ENCODE measurements at regions not wholly inside any gene's neighbourhood (a gene's known extent, or its start where the extent isn't known, plus 50 kb on each side); places are given as distances from the start of the nearest gene placed in this dataset.

DNA sequence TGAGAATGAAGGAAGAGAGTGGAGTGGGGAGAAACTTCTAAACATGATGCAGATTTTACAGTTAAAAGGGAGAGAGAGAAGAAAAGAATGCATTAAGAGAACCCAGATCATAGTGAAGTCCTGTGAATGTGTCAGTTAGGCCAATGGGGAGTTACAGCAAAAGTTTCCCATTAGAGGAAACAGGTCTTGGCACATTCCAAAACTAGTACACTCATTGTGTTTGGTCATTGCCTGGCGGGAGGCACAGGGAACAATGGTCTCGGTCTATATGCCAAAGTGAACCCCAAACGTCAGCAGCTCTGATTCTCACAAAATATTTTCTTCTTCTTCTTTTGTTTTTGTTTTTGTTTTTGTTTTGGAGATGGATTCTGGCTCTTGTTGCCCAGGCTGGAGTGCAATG lies 284.5 kb upstream of the CTSO start:
- TF ChIP-seq, protein P1, sequence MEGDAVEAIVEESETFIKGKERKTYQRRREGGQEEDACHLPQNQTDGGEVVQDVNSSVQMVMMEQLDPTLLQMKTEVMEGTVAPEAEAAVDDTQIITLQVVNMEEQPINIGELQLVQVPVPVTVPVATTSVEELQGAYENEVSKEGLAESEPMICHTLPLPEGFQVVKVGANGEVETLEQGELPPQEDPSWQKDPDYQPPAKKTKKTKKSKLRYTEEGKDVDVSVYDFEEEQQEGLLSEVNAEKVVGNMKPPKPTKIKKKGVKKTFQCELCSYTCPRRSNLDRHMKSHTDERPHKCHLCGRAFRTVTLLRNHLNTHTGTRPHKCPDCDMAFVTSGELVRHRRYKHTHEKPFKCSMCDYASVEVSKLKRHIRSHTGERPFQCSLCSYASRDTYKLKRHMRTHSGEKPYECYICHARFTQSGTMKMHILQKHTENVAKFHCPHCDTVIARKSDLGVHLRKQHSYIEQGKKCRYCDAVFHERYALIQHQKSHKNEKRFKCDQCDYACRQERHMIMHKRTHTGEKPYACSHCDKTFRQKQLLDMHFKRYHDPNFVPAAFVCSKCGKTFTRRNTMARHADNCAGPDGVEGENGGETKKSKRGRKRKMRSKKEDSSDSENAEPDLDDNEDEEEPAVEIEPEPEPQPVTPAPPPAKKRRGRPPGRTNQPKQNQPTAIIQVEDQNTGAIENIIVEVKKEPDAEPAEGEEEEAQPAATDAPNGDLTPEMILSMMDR (conservative IDR thresholded peaks at IDR 0.05) = no peak
- no peak overlapping the region for H3K27ac ChIP-seq

- H3K27ac ChIP-seq = no peak overlapping the region
- TF ChIP-seq, protein P1 (conservative IDR thresholded peaks at IDR 0.05) = no peak
Measured at GRCh38 chr4:156237231-156237630, 283.6 kb upstream of the CTSO start.

- TF ChIP-seq, protein P1 (conservative IDR thresholded peaks at IDR 0.05) = no peak
- H3K27ac ChIP-seq = no peak overlapping the region
Measured at GRCh38 chr4:156230176-156230575, 276.5 kb upstream of the CTSO start.

GRCh38 chr4:156228676-156229075 lies 275.0 kb upstream of the CTSO start:
- no peak overlapping the region for H3K27ac ChIP-seq
- TF ChIP-seq, protein P1 (conservative IDR thresholded peaks at IDR 0.05) = no peak

- H3K27ac ChIP-seq = no peak overlapping the region
- TF ChIP-seq, protein P1 (conservative IDR thresholded peaks at IDR 0.05) = no peak
Measured at GRCh38 chr4:156227321-156227720, 273.7 kb upstream of the CTSO start.

GRCh38 chr4:156223985-156224384 lies 270.3 kb upstream of the CTSO start:
- TF ChIP-seq, protein P1 (conservative IDR thresholded peaks at IDR 0.05) = no peak
- H3K27ac ChIP-seq = no peak overlapping the region

DNA sequence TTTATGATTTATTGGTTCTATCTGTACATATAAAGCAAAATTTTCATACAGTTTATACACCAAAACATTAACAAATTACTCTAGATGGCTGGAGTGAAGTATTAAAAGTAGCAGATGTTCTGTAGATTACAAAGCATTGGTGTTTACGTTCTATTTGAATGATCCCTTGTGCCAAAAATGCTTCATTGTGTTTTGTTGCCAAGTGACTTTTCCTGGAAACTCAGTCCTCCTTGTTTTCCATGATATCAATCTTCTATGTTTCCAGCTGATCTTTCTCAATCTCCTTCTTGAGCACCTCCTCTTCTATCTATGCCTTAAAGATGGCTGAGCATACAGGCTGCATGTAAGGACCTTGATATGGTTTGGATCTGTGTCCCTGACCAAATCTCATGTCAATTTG lies 263.6 kb upstream of the CTSO start:
- TF ChIP-seq, protein P1 (conservative IDR thresholded peaks at IDR 0.05) = no peak
- H3K27ac ChIP-seq = no peak overlapping the region

DNA sequence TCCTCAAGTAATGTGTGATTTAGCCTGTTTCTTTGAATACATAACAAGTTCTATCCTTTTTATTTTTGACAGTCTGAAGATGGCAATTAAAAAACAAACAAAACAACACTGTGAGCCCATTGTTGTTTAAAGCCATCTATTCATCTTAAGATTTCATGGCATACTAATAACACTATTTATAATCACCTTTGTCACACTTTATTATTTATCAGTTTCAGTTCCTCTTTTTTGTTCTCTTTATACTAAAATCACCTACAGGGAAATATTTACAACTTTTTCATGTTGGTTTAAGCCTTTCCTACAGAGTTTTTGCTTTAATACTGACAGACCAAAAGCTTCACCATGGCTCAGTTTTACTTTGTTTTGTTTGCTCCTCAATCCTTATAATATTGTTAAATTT lies 247.4 kb upstream of the CTSO start:
- TF ChIP-seq, protein P1 (conservative IDR thresholded peaks at IDR 0.05) = no peak
- H3K27ac ChIP-seq = no peak overlapping the region
